AG08396 (cell line): ENCODE measurements at regions not wholly inside any gene's neighbourhood (a gene's known extent, or its start where the extent isn't known, plus 50 kb on each side); places are given as distances from the start of the nearest gene placed in this dataset.
"Not testable (repeated sequence)": the region's sequence is repeated elsewhere in the genome, so short reads cannot be mapped to it uniquely, and the experiment has no call there.

ENCODE experiments used
- DNase-seq: peaks from one replicate; pipeline ENCODE4 v3.0.0; 2012; ENCODE audit warnings: low spot score, mixed read lengths

DNA sequence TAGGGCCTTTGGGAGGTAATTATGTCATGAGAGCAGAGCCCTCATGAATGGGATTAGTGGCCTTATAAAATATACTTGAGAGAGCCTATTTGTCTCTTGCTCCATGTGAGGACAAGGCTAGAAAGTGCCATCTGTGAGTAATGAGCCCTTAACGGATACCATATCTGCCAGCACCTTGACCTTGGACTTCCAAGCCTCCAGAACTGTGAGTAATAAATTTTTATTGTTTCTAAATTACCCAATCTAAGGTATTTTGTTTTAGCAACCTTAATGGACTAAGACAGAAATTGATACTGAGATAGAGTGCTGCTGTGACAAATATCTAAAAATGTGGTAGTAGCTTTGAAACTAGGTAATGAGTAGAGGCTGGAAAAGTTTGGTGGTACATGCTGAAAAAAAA is 285.0 kb upstream of the DIPK2B start:
- DNase-seq, result no peak

DNA sequence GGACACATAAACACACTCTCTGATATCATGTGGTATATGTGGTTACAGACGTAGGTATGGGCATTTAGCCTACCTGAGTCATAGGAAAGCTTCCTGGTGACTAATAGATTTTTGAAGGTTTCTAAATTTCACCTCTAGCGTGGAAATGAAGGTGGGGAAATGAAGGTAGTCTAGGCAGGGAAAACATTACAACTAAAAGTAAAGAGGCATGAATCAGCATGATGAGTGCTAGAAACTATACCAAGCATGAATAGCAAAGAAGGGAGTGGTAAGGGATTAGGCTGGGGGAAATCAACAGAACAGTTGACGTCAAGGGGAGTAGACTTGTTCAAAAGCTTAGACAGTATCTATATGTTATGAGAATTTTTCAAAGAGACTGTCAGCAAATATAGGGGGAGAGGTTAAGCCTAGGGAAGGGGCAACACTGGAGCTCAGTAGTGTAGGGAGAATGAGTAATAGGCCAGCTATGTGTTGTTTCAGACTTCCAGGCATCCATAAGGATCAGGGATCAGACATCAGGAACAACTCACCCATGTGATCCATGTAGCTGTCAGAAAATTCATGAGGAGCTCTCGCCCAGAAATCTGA is 279.3 kb upstream of the DIPK2B start:
- DNase-seq, result peak; percentile 28

DNA sequence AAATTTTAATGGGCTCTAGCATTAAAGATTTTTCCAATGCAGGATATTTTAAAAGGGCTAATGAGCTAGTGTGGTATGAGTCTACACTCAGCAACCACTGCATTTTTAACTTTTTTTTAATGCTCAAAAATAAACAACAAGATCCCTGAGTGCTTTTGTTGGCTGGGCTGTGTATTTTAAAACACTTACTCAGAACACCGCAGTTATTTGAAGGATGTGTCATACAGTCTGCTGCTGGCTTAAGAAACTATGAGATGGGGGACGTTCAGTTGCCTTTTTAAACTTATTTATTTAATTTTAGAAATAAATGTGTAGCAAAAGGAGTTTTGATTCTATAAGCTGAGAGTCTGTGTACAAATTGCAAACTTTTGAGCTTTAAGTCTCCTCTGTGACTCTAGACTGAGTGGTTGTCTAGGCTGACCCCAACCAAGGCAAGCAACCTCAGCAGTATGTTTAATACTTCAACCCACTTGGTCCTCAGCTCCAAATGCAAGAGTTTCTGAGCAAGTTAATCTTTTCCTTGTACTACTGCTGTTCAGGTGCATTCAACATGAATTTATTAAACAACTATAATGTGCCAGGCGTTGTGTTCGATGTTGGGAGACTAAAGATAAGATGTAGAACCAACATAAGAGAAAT is 278.6 kb upstream of the DIPK2B start:
- DNase-seq, result peak; percentile 65

DNA sequence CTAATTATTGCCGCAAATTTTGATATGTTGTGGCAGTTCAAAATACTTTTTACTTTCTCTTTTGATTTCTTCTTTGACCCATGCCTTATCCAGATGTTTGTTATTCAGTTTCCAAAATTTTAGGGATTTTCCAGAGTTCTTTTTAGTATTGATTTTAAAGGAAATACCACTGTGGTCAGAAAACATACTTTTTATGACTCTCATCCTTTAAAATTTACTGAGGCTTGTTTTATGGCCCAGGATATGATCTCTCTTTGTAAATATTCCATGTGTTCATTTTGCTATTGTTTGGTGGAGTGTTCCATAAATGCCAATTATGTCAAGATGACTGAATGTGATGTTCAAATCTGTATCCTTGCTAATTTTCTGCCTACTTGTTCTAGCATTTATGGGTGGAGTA is 272.3 kb upstream of the DIPK2B start:
- DNase-seq, result peak; percentile 5

DNA sequence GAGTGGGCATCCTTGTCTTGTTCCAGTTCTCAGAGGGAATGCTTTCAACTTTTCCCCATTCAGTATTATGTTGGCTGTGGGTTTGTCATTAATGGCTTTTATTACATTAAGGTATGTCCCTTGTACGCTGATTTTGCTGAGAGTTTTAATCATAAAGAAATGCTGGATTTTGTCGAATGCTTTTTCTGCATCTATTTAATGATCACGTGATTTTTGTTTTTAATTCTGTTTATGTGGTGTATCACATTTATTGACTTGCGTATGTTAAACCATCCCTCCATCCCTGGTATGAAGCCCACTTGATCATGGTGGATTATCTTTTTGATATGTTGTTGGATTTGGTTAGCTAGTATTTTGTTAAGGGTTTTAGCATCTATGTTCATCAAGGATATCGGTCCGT is 266.9 kb upstream of the DIPK2B start:
- DNase-seq, result not testable (repeated sequence)

DNA sequence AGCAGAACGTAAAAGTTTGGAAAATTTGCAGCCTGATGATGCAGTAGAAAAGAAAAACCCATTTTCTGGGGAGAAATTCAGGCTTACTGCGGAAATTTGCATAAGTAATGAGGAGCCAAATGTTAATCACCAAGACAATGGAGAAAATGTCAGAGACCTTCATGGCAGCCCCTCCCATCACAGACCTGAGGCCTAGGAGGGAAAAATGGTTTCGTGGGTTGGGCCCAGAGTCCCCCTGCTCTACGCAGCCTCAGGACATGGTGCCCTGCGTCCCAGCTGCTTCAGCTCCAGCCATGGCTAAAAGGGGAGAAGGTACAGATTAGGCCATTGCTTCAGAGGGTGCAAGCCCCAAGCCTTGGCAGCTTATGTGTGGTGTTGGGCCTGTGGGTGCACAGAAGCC is 255.1 kb upstream of the DIPK2B start:
- DNase-seq, result not testable (repeated sequence)

DNA sequence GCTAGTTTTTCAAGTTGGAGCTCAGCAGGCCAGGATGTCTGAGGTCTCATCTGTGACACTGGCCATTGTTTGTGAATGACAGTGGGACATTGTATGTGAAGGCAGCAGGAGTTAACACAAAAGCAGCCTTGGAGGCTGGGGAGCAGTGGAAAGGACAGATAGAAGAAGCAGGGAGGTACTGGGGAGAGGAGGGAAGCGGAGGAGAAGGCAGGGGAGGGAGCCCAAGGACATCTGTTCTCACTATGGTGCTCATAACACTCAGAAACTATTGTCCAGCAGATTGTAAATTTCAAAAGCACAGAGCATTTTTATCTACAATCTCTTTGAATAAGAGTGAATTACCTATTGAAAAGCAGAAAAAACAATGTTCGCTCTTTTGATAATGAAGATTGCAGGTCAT is 253.6 kb upstream of the DIPK2B start:
- DNase-seq, result no peak

DNA sequence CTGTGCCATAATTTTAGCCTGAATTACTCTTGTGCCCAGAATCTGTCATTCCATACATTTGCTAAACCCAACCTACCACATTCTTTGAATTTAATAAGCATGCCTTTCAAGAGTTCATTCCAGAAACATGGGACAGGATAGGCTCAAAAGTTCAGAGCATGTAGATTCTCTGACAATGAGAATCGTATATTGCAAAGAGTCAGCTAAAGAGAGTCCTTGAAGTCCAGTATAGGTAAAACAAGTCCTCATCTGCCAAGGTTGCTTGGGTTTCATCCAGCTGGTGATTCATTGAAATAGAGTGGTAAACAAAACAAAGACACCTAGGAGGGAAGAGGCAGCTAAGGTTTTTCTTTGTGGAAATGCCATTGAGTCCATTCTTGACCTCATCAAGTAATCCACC is 249.3 kb upstream of the DIPK2B start:
- no peak for DNase-seq

DNA sequence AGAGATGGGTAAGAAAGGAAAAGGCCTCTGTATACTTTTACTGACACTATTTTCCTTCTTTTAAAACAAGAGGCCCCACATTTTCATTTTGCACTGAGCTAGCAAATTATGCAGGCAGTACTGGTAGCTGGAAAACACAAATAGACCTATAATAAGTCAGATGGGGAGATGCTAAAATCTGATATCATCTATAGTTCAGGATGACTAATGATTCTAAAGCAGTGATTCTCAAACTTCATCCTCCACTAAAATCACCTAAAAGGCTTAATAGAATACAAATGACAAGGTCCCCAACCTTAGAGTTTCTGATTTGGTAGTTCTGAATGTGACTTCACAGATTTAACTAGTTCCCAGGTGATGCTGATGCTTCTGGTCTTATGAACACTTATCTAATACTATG is 247.3 kb upstream of the DIPK2B start:
- no peak for DNase-seq

DNA sequence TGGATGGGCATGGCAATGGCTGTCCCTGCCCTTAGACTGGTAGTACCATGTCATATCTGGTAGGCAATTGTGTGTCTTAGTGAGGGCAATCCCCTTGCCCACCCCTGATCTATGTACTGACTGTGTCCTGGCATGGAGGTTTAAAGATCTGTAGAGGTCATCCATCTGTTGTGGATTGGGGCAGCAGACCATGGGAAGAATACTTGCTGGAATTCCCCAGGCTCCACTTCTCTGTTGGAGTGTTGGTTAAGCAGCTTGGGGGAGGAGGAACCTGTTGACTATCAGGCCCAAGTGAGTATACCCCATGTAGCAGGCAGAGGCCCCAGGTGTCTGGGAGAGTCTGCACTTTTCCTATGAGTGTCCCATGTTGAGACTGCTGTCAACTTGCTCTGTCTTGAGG is 246.7 kb upstream of the DIPK2B start:
- DNase-seq, result no peak

DNA sequence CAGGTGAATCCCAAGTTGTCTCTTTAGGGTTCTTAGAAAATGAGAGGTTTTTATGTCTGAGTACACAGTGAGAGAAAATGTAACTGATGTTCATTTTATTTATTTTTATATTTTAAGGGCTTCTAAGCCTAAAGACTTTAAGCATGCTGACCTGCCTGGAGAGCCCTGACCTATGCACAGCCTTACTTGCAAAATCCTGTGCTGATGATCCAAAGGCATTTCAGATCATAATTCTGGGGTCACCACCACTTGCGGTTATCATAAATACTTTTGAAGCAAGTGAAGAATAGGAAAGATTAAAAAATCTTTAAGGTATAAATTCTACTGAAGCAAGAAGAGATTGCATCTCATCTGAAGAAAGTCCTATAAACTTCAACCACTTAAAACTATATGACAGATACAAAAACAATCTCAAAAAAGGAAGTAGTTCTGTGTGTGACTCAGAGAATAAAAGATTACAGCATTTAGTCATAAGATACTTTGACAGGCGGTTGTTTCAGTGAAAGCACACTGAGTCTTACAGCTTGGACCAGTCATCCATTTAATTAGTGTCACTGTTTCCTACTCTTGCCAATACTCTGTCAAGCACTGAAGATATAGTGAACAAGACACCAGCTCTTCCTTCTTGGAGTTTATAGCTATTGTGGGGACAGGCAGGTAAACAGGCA is 245.2 kb upstream of the DIPK2B start:
- DNase-seq, result peak; percentile 11

DNA sequence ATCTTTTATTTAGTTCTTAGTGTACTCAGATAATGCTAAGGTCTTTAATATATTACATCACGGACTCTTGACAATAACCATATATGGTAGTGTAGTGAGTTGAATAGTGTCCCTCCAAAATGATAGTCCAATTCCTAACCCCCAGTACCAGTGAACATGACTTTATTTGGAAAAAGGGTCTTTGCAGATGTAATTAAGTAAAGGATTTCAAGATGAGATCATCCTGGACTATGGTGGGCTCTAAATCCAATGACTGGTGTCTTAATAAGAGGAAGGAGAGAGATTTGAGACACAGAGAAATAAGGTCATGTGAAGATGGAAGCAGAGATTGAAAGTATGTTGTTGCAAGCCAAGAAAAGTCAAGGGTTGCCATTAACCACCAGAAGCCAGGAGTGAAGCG is 236.5 kb upstream of the DIPK2B start:
- DNase-seq, result no peak

DNA sequence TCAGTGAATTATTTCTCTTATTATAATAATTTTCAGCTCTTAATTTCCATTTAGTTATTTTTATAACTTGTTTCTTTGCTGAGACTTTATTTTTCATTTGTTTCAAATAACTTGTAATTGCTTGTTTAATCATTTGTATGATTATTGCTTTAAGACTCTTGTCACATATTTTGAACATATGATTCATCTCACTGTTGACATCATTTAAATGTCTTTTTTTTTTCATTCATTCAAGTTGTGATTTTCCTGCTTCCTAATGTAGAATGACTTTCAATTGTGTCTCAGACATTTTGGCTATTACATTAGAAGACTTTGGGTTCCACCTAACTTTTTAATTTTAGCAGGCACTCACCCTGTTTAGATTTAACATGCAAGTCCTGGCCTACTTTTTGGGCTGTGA is 234.8 kb upstream of the DIPK2B start:
- no peak for DNase-seq

DNA sequence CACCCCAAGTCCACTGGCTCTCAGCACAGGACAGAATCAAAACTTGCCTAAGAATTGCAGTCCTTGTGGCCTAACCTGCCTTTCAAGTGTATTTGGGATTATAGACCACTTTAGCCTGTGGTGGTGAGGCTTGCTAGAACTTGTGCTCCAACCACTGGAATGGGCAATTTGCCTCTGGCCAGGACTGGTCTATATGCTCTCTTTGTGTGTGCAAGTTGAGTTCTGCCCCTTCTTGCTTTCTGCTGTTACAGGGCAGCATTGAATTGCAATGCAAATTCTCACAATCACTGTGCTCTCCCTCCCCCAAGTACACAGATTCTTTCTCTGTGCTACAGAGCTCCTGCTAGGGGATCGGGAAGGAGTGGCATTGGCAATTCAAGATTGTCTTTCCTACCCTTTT is 233.6 kb upstream of the DIPK2B start:
- no peak for DNase-seq

DNA sequence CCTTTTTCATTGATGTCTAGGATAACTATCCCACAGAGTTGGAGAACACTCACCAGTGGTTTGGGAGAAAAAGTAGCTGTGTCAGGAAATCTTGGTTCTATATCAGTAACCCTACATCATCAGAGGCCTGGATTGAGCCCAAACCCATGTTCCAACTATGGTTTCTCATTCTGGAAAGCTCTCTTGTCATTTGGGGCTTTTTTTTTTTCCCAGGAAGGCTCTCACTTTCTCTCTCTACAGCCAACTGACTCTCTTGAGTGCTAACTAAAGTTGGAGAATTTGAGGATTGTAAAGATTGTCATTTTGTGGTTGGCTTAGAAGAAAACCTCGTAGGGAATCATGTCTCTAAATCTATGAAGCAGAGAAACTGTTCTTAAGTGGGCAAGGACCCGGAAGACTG is 228.2 kb upstream of the DIPK2B start:
- no peak for DNase-seq

DNA sequence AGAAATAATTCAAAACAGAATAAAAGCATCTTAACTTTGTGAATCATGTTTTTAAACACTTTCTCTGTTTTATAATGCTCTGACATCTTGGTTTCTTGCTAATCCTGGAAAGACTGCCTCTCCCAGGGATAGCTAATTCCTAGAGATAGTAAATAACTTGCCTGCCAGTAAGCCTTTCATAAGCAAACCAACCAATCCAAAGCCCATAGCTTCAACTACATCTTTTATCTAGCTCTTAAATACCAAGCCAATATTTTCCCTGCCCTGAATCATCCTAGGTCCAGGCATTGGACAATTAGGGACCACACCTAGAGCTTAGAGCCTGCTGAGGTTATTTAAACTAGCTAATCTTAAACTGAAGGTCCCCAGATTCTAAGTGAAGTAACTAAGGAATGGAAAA is 223.7 kb upstream of the DIPK2B start:
- DNase-seq, result no peak

DNA sequence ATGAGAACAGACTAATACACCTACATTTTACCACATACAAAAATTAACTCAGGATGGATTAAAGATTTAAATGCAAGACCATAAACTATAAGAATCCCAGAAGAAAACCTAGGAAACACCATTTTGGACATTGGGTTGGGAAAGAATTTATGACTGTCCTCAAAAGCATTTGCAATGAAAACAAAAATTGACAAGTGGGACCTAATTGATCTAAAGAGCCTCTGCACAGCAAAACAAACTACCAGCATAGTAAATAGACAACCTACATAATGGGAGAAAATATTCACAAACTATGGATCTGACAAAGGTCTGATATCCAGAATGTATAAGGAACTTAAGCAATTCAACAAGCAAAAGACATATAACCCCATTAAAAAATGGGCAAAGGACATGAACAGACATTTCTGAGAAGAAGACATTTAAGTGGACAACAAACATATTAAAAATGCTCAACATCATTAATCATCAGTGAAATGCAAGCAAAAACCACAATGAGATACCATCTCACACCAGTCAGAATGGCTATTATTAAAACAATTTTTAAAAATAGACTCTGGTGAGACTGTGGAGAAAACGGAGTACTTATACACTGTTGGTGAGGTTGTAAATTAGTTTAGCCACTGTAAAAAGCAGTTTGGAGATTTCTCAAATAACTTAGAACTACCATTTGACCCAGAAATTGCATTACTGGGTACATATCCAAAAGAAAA is 221.7 kb upstream of the DIPK2B start:
- DNase-seq, result no peak

DNA sequence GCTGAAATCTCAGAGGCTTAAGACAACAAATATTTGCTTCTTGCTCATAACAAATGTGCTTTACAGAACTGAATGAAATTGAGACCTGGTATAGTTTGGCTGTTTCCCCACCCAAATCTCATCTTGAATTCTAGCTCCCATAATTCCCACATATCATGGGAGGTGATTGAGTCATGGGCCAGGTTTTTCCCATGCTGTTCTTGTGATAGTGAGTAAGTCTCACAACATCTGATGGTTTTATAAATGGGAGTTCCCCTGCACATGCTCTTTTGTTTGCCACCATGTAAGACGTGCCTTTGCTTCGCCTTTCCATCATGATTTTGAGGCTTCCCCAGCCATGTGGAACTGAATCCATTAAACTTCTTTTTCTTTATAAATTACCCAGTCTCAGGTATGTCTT is 221.1 kb upstream of the DIPK2B start:
- no peak for DNase-seq

DNA sequence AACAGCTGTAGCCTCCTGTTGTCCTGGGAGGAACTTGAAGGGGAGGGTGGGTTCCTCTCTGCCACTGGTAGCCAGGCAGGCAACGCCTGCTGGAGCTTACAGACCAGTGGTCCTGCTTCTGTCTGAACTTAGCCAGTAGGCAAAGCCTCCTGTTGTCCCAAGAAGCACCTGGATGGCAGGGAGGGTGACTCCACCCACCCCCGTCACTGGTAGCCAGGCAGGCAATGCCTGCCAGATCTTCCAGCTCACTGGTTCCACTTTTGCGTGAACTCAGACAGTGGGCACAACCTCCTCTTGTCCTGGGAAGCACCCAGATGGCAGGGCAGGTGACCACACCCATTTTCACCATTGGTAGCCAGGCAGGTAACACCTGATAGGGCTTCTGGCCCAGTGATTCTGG is 203.5 kb upstream of the DIPK2B start:
- no peak for DNase-seq

DNA sequence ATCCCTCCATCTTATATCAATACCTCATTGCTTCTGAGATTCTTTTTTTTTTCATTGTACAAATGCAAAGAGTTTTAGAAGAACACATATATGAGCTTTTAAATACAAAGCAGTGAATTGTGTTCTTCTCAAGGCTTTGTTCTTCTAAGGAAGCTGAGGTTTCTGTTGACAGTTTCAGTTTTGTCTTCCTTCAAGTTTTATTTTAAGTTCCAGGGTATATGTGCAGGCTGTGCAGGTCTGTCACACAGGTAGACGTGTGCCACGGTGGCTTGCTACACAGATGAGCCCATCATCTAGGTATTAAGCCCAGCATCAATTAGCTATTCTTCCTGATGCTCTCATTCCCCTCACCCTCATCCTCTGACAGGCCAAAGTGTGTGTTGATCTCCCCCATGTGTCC is 201.2 kb upstream of the DIPK2B start:
- DNase-seq, result no peak

DNA sequence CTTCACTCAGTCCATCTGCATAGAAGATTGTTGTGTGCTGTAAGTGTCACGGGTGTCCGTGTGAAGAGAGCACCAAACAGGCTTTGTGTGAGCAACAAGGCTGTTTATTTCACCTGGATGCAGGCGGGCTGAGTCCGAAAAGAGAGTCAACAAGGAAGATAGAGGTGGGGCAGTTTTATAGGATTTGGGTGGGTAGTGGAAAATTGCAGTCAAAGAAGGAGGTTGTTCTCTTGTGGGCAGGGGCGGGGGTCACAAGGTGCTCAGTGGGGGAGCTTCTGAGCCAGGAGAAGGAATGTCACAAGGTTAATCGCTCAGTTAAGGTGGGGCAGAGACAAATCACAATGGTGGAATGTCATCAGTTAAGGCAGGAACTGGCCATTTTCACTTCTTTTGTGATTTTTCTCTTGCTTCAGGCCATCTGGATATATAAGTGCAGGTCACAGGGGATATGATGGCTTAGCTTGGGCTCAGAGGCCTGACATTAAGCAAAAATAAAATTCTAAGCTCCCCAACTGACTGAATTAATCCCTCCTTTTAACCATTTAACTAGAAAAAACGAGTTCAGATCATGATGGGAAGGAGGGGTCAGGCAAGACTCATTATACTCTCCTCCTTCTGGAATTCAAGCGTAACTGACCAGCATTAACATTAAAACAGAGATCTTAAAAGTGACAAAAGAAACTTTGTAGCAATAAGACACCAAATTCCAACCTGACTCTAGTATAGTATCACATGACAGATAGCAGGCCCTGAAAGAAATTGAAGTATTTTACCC is 200.5 kb upstream of the DIPK2B start:
- not testable (repeated sequence) for DNase-seq

DNA sequence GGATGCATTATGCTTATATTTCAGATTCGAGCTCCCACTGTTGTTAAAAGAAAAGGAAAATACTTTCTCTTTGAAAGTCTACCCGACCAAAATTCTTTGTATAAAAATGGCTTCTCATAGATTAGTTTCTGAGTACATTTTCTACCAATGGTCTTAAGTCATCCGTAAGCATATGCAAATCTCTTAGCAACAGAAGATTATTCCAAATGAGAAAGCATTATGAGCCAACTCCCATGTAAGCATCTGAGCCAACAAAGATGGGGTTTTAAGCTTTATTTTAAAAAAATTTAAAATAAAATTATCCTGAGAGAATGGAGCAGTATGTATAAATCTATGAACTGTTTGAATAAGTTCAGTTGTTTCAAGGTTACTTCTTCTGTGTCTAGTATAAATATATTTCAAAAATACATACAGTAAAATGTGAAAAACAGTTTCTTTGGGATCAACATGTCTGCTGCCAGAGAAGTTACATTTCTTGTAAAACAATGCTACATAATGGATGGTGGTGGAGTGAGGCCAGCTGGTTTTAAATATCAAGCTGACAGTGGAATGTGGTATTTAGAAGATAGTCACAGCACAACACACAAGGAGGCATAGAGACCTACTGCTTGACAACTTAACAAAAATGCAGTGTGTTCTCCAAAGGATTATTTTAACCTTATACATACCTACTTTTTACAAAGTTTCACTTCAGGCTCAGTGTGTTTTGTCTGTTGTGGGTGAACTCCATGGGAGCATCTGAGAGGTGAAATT is 199.5 kb upstream of the DIPK2B start:
- peak; percentile 29 for DNase-seq
